Ishikawa (cell line): ENCODE measurements at regions not wholly inside any gene's neighbourhood (a gene's known extent, or its start where the extent isn't known, plus 50 kb on each side); places are given as distances from the start of the nearest gene placed in this dataset.

Source experiments
- CEBPB ChIP-seq: IDR thresholded peaks from 2 replicates; pipeline ENCODE4 v1.6.1; 2012
- CREB1 ChIP-seq: IDR thresholded peaks from 2 replicates; pipeline ENCODE4 v1.6.1; 2012; ENCODE audit warnings: low read depth
- EGR1 ChIP-seq: IDR thresholded peaks from 2 replicates; pipeline ENCODE4 v1.6.1; 2012
- EP300 ChIP-seq: IDR thresholded peaks from 2 replicates; pipeline ENCODE4 v1.6.1; 2012; ENCODE audit warnings: borderline replicate concordance
- FOXM1 ChIP-seq: IDR thresholded peaks from 2 replicates; pipeline ENCODE4 v1.6.1; 2012; ENCODE audit warnings: low read depth, borderline replicate concordance
- NFIC ChIP-seq: IDR thresholded peaks from 2 replicates; pipeline ENCODE4 v1.6.1; 2012
- RAD21 ChIP-seq: IDR thresholded peaks from 2 replicates; pipeline ENCODE4 v1.6.1; 2012; ENCODE audit warnings: low read depth
- TAF1 ChIP-seq: IDR thresholded peaks from 2 replicates; pipeline ENCODE4 v1.6.1; 2012; ENCODE audit warnings: low read depth, mild to moderate bottlenecking
- TCF12 ChIP-seq: IDR thresholded peaks from 2 replicates; pipeline ENCODE4 v1.6.1; 2012; ENCODE audit warnings: low read depth
- TEAD4 ChIP-seq: IDR thresholded peaks from 2 replicates; pipeline ENCODE4 v1.6.1; 2012
- YY1 ChIP-seq: IDR thresholded peaks from 2 replicates; pipeline ENCODE4 v1.6.1; 2012; ENCODE audit warnings: low read depth
- ZBTB7A ChIP-seq: IDR thresholded peaks from 2 replicates; pipeline ENCODE4 v1.6.1; 2012; ENCODE audit warnings: low read depth
- TF ChIP-seq, protein P1 (sequence below): IDR thresholded peaks from 2 replicates; pipeline ENCODE4 v1.6.1; 2012
- TF ChIP-seq, protein P2 (sequence below): IDR thresholded peaks from 2 replicates; pipeline ENCODE4 v1.6.1; 2012; ENCODE audit warnings: low read depth, mild to moderate bottlenecking
- TF ChIP-seq, protein P3 (sequence below): IDR thresholded peaks from 2 replicates; pipeline ENCODE4 v1.6.1; 2012

DNA sequence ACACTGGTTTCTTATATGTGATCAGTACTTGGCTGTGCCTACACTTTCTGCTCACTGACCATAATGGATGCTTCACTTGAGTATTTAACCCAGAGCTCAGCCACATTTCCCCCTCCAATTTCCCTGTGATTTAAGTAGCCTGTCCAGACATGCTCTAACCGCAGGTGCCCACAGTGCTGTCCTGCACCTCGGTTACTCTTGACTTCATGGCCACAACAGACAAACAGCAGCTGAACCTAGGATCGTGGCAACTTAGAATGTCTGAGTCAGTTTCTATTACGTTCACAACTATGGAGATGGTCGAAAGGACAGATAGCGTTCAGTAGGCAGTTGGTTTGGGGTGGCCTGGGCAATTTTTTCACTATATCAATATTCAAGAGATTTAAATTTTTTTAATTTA lies 306.9 kb upstream of the SGK1 start:
- TF ChIP-seq ZBTB7A = no peak
- TF ChIP-seq, protein P1, sequence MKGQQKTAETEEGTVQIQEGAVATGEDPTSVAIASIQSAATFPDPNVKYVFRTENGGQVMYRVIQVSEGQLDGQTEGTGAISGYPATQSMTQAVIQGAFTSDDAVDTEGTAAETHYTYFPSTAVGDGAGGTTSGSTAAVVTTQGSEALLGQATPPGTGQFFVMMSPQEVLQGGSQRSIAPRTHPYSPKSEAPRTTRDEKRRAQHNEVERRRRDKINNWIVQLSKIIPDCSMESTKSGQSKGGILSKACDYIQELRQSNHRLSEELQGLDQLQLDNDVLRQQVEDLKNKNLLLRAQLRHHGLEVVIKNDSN = no peak
- TF ChIP-seq NFIC = no peak
- no peak for TF ChIP-seq TCF12
- no peak for TF ChIP-seq FOXM1
- TF ChIP-seq, protein P2, sequence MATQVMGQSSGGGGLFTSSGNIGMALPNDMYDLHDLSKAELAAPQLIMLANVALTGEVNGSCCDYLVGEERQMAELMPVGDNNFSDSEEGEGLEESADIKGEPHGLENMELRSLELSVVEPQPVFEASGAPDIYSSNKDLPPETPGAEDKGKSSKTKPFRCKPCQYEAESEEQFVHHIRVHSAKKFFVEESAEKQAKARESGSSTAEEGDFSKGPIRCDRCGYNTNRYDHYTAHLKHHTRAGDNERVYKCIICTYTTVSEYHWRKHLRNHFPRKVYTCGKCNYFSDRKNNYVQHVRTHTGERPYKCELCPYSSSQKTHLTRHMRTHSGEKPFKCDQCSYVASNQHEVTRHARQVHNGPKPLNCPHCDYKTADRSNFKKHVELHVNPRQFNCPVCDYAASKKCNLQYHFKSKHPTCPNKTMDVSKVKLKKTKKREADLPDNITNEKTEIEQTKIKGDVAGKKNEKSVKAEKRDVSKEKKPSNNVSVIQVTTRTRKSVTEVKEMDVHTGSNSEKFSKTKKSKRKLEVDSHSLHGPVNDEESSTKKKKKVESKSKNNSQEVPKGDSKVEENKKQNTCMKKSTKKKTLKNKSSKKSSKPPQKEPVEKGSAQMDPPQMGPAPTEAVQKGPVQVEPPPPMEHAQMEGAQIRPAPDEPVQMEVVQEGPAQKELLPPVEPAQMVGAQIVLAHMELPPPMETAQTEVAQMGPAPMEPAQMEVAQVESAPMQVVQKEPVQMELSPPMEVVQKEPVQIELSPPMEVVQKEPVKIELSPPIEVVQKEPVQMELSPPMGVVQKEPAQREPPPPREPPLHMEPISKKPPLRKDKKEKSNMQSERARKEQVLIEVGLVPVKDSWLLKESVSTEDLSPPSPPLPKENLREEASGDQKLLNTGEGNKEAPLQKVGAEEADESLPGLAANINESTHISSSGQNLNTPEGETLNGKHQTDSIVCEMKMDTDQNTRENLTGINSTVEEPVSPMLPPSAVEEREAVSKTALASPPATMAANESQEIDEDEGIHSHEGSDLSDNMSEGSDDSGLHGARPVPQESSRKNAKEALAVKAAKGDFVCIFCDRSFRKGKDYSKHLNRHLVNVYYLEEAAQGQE = no peak
- TF ChIP-seq TEAD4 = no peak
- no peak for TF ChIP-seq CEBPB
- no peak for TF ChIP-seq CREB1
- no peak for TF ChIP-seq EP300
- TF ChIP-seq, protein P3, sequence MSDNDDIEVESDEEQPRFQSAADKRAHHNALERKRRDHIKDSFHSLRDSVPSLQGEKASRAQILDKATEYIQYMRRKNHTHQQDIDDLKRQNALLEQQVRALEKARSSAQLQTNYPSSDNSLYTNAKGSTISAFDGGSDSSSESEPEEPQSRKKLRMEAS = no peak
- TF ChIP-seq TAF1 = no peak
- no peak for TF ChIP-seq YY1
- TF ChIP-seq EGR1 = no peak
- no peak for TF ChIP-seq RAD21

DNA sequence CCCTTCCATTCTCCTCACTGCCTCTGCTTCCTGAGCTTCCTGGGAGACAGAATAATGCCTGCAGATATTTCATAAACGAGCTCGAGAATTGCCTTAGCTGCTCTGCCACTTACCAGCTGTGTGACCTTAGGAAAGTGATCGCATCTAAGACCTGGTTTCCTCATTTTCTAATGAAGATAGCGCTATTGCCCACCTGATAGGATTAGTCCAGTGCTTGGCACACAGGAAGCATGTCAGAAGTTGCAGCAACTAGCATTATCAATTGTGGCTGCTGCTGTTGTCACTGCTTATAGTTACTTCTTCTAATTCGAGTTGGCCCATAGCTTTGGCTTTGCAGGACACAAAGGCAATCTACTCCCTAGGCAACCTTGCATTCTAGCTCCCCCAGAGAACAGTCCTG lies 305.5 kb upstream of the SGK1 start:
- no peak for TF ChIP-seq ZBTB7A
- TF ChIP-seq TCF12 = no peak
- TF ChIP-seq, protein P3 = no peak
- no peak for TF ChIP-seq RAD21
- no peak for TF ChIP-seq EGR1
- TF ChIP-seq YY1 = no peak
- TF ChIP-seq, protein P2 = no peak
- no peak for TF ChIP-seq TEAD4
- TF ChIP-seq CREB1 = no peak
- no peak for TF ChIP-seq NFIC
- TF ChIP-seq EP300 = no peak
- no peak for TF ChIP-seq FOXM1
- no peak for TF ChIP-seq TAF1
- TF ChIP-seq, protein P1 = no peak
- TF ChIP-seq CEBPB = no peak

- no peak for TF ChIP-seq TCF12
- TF ChIP-seq, protein P2 = no peak
- TF ChIP-seq CREB1 = no peak
- TF ChIP-seq TEAD4 = no peak
- TF ChIP-seq, protein P3 = no peak
- no peak for TF ChIP-seq NFIC
- TF ChIP-seq EGR1 = no peak
- no peak for TF ChIP-seq EP300
- TF ChIP-seq FOXM1 = no peak
- TF ChIP-seq, protein P1 = no peak
Measured at GRCh38 chr6:134622382-134623173, 304.7 kb upstream of the SGK1 start.
